Erythroblast (primary cell): ENCODE measurements at regions not wholly inside any gene's neighbourhood (a gene's known extent, or its start where the extent isn't known, plus 50 kb on each side); places are given as distances from the start of the nearest gene placed in this dataset.

ENCODE experiments used
- GATA1 ChIP-seq: IDR thresholded peaks from 2 replicates; pipeline ENCODE4 v1.6.1; 2011; ENCODE audit warnings: low read depth, mild to moderate bottlenecking, control low read depth, low read length, moderate library complexity
- POLR2A ChIP-seq: IDR thresholded peaks from 2 replicates; pipeline ENCODE4 v1.6.1; 2011; ENCODE audit warnings: mild to moderate bottlenecking, low read length

- TF ChIP-seq POLR2A (no peak), GATA1 (no peak)
Measured at GRCh38 chr1:212211371-212211770, 73.8 kb upstream of the PPP2R5A start.
